DMS153 (cell line): ENCODE measurements at regions not wholly inside any gene's neighbourhood (a gene's known extent, or its start where the extent isn't known, plus 50 kb on each side); places are given as distances from the start of the nearest gene placed in this dataset.
"Not testable (repeated sequence)": the region's sequence is repeated elsewhere in the genome, so short reads cannot be mapped to it uniquely, and the experiment has no call there.

Experiments used
- DNase-seq: peaks from one replicate; lab custom pipeline; 2025; lab: John Stamatoyannopoulos, UW

DNA sequence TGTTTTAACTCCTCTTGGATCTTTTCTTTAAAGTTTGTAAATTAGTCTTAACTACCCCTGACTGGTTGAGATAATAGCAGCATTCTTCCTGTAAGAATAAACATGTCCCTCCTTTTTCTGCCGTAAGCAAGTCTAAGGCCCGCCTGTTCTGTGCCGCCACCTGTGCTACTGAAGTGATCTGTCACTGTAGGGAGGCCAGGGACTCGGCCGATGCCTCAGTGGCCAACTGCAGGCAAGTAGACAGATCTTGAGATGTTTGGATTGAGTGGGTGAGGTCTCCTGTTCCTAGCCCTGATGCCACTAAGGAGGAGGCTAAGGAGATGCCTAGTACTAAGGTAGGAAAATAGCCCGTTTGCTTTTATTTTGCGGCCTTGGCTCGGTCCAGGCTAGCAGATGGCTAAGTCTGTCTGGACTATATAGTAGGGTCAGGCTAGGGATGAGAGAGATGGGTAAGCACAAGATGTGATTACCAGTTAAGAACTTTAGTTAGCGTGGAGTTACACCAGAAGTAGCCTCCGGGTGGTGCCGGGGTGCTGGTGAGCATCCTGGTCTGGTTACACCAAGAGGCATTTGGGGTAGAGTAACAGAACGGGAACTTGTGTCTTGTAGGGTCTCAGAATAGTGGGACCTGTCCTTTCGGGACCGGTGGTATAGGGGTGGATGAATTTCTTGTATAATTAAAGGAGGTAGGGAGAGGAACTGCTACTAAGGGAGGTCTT, 584.2 kb downstream of the SUCLG1 start:
- DNase-seq: no peak

DNA sequence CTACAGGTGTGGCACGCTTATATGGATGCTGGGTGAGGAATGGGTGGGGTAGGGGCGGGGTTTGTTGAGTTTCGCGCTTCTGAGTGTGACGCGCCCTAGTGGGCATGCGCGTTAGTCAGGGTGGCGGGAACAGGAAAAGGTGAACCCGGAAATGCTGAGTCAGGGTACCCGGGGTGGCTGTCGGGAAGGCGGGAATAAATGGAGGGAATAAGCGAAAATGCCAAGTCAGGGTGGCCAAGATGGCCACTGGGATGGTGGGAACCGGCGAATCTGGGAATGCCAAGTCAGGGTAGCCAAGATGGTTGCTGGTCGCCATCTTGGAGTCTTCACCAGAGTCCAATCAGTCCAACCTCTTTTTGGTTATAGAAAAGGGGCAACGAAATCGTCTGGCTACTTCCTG, 585.0 kb downstream of the SUCLG1 start:
- DNase-seq: no peak

DNA sequence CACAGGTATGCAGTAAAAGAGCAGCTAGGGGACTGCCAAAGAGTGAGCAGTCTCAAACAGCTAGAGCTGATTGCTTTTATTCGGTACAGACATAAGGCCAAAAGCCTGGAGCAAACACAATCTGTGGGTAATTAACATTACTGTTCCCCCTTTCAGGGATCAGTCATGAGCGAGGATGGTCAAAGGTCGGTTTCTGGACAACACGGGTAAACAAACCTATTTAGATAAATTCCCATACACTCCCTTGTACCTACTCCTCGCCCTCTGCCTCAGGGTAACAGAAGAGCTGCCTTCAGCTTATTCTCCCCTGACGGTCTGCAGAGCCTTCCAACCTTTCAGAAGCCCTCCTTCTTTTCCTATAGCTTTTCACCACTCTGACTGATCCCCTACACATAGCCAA, 586.0 kb downstream of the SUCLG1 start:
- DNase-seq: no peak

DNA sequence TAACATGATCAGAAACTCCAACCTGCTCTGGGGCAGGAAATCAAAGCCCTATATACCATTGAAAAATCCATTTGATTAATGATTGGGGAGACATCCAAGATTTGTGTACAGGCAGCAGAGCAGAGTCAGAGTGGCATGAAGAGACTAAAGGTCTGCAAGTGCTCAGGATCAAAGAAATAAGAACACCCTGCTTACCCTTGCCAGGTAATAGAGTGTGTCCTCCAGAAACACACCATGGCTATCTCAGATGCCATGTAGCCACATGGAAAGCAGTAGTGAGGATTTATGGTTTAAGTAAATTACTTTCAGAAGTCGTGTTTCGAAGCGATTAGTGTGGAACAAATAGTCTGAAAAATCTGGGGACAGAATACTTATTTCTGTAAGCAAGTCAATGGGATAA, 592.9 kb downstream of the SUCLG1 start:
- DNase-seq: no peak

DNA sequence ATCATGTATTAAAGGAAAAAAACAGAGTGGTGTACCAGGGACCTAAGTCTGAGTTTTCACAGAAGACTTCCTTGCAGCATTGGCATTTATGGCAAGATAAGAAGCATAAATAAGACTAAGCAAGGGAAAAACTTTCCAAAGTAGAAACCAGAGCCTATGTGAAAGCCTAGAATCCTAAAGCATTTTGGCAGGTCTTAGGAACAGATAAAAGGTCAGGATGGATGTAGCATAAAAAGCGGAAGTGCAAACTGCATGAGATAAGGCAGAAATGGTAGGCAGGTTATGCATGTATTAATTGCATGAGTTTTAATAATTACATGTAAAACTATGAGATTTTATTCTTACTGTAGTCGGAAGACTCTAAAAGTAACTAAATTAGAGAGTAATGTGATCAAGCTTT, 596.5 kb downstream of the SUCLG1 start:
- no peak for DNase-seq

- DNase-seq: no peak
These were observed 598.8 kb downstream of the SUCLG1 start for GRCh38 chr2:83860320-83860719.

- DNase-seq: no peak
These were observed 599.5 kb downstream of the SUCLG1 start for GRCh38 chr2:83859553-83859952.

DNA sequence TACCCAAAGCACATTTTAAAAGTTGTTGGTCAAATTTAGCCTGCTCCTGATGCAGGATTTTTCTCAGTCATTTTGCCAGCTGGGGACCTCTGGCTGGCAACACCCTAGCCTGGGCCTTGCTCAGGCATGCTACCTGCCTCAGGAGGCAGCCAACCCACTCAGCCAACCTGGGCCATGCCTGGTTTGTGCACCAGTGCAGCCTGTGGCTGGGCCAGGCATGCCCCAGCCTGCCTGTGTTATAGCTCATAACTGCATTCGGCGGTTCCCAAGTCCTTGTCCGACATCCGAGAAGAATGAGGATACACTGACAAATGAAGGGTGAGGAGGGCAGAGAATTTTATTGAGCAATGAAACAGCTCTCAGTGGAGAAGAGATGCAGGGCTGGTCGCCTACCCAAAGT, 608.0 kb downstream of the SUCLG1 start:
- DNase-seq: no peak

GRCh38 chr2:83850071-83850725, 608.9 kb downstream of the SUCLG1 start:
- no peak for DNase-seq

GRCh38 chr2:83844490-83844889, 614.6 kb downstream of the SUCLG1 start:
- no peak for DNase-seq

DNA sequence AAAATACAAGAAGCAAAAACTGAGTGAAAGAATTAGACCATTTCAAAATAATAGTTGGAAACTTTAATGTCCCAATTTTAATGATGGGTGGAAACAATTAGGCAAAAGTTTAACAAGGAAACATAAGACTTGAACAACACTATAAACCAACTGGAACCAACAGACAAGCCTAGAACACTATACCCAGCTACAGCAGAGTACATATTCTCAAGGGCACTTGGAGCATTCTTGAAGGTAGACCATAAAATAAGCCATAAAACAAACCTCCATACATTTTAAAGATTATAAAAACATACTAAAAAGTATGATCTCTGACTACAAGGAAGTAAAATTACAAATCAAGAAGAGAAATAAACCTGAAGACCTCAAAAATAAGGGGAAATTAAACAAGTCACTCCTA, 616.7 kb downstream of the SUCLG1 start:
- no peak for DNase-seq

DNA sequence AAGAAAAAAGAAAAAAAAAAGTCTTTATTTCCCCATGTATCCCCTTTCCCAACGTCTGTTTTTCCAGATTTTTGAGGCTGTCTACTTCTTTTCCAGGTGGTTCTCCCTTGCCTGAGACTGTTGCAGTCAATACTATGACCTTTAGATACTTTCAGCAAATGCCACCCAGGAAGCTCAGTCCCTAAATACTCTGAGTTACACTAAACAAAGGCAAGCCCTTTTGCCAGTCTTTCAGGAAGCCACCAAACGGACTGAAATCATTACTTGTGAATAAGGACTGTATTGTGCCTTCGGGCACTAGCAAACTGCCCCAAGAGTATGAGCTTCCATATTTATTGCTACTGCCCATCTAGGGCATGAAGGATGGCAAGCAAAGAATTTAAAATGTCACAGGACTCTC, 621.3 kb downstream of the SUCLG1 start:
- DNase-seq: no peak

DNA sequence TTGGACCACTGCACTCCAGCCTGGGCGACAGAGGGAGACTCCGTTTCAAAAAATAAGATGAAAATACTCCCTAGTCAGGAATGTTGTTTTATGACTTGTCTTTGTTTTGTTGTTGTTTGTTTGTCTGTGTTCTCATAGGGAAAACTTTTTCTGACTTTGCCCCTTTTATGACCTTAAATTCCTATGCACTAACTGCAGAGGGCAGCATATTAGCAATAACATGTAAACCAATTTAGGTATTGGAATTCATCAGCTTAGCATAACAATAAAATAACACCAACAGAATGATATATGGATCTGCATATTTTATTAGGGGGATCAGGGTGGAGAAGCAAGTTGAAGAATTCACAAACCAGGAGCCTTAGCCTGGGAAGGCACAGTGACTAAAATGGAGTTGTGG, 631.5 kb downstream of the SUCLG1 start:
- DNase-seq: no peak

GRCh38 chr2:83826577-83826976, 632.5 kb downstream of the SUCLG1 start:
- DNase-seq: no peak

DNA sequence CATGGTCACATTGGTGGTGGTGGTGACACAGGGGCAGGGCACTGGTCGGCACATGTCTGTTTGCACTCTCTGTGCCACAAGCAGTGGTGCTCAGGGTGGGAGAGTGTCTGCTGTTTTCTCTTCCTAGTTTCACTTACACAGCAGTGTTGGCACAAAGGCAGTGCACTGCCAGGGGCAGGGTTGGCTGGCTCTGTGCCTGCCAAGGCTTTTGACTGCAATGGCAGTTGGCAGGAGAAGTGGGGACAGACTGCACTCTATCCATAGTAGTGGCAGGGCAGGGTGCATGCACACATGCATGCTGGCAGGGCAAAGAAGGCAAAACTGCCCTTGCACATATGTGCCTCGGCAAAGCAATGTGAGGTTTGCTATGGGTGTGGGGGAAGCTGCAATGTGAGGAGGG, 635.9 kb downstream of the SUCLG1 start:
- no peak for DNase-seq

- DNase-seq: no peak
These were observed 641.6 kb downstream of the SUCLG1 start for GRCh38 chr2:83817511-83817910.

GRCh38 chr2:83808878-83809277, 650.2 kb downstream of the SUCLG1 start:
- DNase-seq: no peak

DNA sequence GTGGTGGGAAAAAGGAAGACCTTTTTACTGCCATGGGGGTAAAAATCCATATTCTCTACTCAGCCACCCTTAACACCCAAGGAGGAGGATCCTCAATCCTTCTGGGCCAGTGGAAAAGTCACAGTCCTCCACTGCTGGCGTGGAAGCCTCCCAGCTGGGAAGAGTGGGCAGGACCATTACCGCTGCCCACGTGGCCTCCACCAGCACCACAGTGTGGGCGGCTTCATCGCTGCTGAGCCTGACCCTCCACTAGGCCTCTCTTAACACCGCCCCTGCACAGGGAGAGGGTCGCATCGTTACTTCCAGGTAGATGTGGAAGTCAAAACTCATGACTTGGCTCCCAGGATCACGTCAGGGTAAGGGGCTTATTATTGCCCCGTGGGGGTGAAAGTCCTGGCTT, 656.5 kb downstream of the SUCLG1 start:
- DNase-seq: no peak

DNA sequence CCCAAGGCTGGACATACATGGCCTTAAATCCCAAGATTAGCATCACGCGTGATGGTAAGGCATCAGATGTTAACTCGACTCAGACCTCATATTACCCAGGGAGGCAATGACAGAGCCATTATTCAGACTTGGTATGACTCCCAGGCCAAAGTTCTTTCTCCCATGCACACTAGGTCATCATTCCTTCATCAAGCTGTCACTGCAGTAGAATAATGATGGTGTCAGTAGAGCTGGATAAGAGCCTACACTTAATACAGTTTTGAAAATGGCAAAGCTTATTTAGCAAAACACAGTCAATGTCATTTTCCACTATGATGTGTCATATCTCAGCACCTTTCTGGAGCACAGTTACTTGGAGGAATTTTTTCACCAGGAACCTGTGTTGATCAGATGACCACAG, 663.3 kb downstream of the SUCLG1 start:
- no peak for DNase-seq

GRCh38 chr2:83790467-83790866, 668.6 kb downstream of the SUCLG1 start:
- not testable (repeated sequence) for DNase-seq

DNA sequence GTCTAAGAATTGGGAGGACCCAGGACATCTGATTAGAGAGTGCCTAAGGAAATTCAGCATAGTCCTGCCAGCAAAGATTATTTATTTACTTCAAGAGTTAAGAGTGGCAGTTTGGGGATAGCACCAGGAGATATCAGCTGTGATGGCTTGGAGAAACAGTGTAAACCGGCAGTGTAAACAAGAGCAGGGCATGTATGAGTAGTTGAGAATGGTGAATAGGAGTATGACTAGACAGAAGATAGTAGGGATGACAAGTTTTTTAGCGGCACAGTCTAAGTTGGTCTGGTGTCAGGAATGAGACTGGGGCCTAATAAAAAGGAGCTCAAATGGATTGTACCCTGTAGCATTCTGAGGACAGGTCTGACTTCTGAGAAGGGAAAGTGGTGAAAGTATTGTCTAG, 669.4 kb downstream of the SUCLG1 start:
- DNase-seq: not testable (repeated sequence)

DNA sequence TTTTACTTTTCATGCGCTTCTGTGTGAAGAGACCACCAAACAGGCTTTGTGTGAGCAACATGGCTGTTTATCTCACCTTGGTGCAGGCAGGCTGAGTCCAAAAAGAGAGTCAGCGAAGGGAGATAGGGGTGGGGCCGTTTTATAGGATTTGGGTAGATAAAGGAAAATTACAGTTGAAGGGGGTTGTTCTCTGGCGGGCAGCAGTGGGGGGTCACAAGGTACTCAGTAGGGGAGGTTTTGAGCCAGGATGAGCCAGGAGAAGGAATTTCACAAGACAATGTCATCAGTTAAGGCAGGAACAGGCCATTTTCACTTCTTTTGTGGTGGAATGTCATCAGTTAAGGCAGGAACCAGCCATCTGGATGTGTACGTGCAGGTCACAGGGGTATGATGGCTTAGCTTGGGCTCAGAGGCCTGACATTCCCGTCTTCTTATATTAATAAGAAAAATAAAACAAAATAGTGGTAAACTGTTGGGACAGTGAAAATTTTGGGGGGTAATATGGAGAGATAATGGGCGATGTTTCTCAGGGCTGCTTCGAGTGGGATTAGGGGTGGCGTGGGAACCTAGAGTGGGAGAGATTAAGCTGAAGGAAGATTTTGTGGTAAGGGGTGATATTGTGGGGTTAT, 670.0 kb downstream of the SUCLG1 start:
- not testable (repeated sequence) for DNase-seq

GRCh38 chr2:83787189-83787588, 671.9 kb downstream of the SUCLG1 start:
- DNase-seq: no peak

- no peak for DNase-seq
These were observed 672.9 kb downstream of the SUCLG1 start for GRCh38 chr2:83786140-83786539.
